Stimulated activated CD4-positive, alpha-beta T cell treated with anti-CD3 and anti-CD28 coated beads, Interleukin-4, amount 100 ng/mL, for 4 hours (primary cell): ENCODE measurements at regions not wholly inside any gene's neighbourhood (a gene's known extent, or its start where the extent isn't known, plus 50 kb on each side); places are given as distances from the start of the nearest gene placed in this dataset.

Experiments
- DNase-seq, 2 experiments: peaks; one replicate each; pipeline ENCODE4 v3.0.0-alpha.2; 2020

GRCh38 chr6:120200853-120201252 is 851.3 kb upstream of the MAN1A1 start:
- DNase-seq: no peak

GRCh38 chr6:120198033-120198432 is 848.5 kb upstream of the MAN1A1 start:
- no peak for DNase-seq

GRCh38 chr6:120186080-120186479 is 836.5 kb upstream of the MAN1A1 start:
- no peak for DNase-seq

GRCh38 chr6:120173250-120173649 is 823.7 kb upstream of the MAN1A1 start:
- no peak for DNase-seq

GRCh38 chr6:120164531-120164930 is 815.0 kb upstream of the MAN1A1 start:
- no peak for DNase-seq

GRCh38 chr6:120157873-120158272 is 808.3 kb upstream of the MAN1A1 start:
- DNase-seq: no peak

- DNase-seq: no peak
Measured at GRCh38 chr6:120147071-120147871, 797.7 kb upstream of the MAN1A1 start.

- no peak for DNase-seq
Measured at GRCh38 chr6:120141601-120142000, 792.0 kb upstream of the MAN1A1 start.

- no peak for DNase-seq
Measured at GRCh38 chr6:120137492-120137891, 787.9 kb upstream of the MAN1A1 start.

- DNase-seq: no peak
Measured at GRCh38 chr6:120129228-120129627, 779.7 kb upstream of the MAN1A1 start.

GRCh38 chr6:120122401-120122800 is 772.8 kb upstream of the MAN1A1 start:
- no peak for DNase-seq

GRCh38 chr6:120116343-120116742 is 766.8 kb upstream of the MAN1A1 start:
- DNase-seq: no peak

- DNase-seq: no peak
Measured at GRCh38 chr6:120112980-120113379, 763.4 kb upstream of the MAN1A1 start.

GRCh38 chr6:120111001-120111400 is 761.4 kb upstream of the MAN1A1 start:
- DNase-seq: no peak

GRCh38 chr6:120108061-120108795 is 758.7 kb upstream of the MAN1A1 start:
- no peak for DNase-seq

GRCh38 chr6:120103618-120104017 is 754.1 kb upstream of the MAN1A1 start:
- no peak for DNase-seq

GRCh38 chr6:120096696-120097260 is 747.2 kb upstream of the MAN1A1 start:
- DNase-seq: no peak

- no peak for DNase-seq
Measured at GRCh38 chr6:120083186-120083585, 733.6 kb upstream of the MAN1A1 start.

GRCh38 chr6:120077489-120077888 is 727.9 kb upstream of the MAN1A1 start:
- DNase-seq: no peak

GRCh38 chr6:120058410-120058809 is 708.8 kb upstream of the MAN1A1 start:
- no peak for DNase-seq

- no peak for DNase-seq
Measured at GRCh38 chr6:120056085-120056484, 706.5 kb upstream of the MAN1A1 start.

- DNase-seq: no peak
Measured at GRCh38 chr6:120055071-120055470, 705.5 kb upstream of the MAN1A1 start.

GRCh38 chr6:120039664-120040063 is 690.1 kb upstream of the MAN1A1 start:
- no peak for DNase-seq

- no peak for DNase-seq
Measured at GRCh38 chr6:120031837-120032236, 682.3 kb upstream of the MAN1A1 start.
